Cardiac muscle cell (in vitro differentiated cells and primary cell): ENCODE measurements at regions not wholly inside any gene's neighbourhood (a gene's known extent, or its start where the extent isn't known, plus 50 kb on each side); places are given as distances from the start of the nearest gene placed in this dataset.
A peak's percentile ranks its signal among the peaks of the same experiment; 100 is the strongest.

Source experiments
- DNase-seq, 2 donors: peaks; one replicate each; pipeline versions ENCODE4 v3.0.0 to v3.0.0-alpha.2; 2010 to 2017; ENCODE audit warnings: low read depth in 1 of 2, low spot score in 1 of 2
- H3K27ac ChIP-seq: fragments of 200-600 bp; sonication (generic); 2 replicates; pipeline ENCODE4 v1.5.1; 2016
- H3K27me3 ChIP-seq: fragments of 200-600 bp; sonication (generic); 2 replicates; pipeline ENCODE4 v1.6.0; 2016; ENCODE audit warnings: control low read depth
- H3K36me3 ChIP-seq: fragments of 200-600 bp; sonication (generic); 2 replicates; pipeline ENCODE4 v1.5.1; 2016; ENCODE audit warnings: control low read depth
- H3K4me1 ChIP-seq: fragments of 200-600 bp; sonication (generic); 2 replicates; pipeline ENCODE4 v1.8.1; 2017; ENCODE audit warnings: low read depth, mild to moderate bottlenecking, mixed run types
- H3K4me3 ChIP-seq: fragments of 200-600 bp; sonication (generic); 2 replicates; pipeline ENCODE4 v1.5.1; 2016; ENCODE audit warnings: mild to moderate bottlenecking
- H3K9me3 ChIP-seq: fragments of 200-600 bp; sonication (generic); 2 replicates; pipeline ENCODE4 v1.5.1; 2017; ENCODE audit warnings: low read depth, mild to moderate bottlenecking, control low read depth
- TF ChIP-seq, protein P1 (sequence below): IDR thresholded peaks from 2 replicates; pipeline ENCODE4 v1.5.1; 2012; ENCODE audit warnings: low read depth, mild to moderate bottlenecking, low read length

DNA sequence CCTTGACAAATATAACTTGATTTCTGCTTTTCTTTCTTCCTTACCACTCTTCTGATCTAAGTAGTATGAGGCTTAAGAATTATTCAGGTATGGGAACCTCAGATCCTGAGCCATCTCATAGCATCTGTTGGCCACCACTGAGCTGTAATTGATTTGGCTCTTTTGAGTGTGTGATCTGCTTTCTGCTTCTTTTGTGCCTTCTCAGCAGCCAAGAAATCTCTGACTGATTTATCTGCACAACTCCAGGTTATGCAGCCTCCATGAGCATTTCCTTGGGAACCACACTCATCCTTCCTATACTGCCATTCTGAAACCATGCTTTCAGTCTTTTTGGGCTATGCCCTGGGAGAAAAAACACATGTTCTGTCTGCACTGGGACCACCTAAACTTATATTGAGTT lies 178.0 kb upstream of the FAM3C start:
- no peak for DNase-seq
- H3K27me3 ChIP-seq, result no peaks in the 10 kb centered on the region
- TF ChIP-seq, protein P1, sequence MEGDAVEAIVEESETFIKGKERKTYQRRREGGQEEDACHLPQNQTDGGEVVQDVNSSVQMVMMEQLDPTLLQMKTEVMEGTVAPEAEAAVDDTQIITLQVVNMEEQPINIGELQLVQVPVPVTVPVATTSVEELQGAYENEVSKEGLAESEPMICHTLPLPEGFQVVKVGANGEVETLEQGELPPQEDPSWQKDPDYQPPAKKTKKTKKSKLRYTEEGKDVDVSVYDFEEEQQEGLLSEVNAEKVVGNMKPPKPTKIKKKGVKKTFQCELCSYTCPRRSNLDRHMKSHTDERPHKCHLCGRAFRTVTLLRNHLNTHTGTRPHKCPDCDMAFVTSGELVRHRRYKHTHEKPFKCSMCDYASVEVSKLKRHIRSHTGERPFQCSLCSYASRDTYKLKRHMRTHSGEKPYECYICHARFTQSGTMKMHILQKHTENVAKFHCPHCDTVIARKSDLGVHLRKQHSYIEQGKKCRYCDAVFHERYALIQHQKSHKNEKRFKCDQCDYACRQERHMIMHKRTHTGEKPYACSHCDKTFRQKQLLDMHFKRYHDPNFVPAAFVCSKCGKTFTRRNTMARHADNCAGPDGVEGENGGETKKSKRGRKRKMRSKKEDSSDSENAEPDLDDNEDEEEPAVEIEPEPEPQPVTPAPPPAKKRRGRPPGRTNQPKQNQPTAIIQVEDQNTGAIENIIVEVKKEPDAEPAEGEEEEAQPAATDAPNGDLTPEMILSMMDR, result no peak
- H3K4me1 ChIP-seq, result peaks cover 4% of the 10 kb centered on the region
- no peaks in the 10 kb centered on the region for H3K9me3 ChIP-seq
- no peaks in the 10 kb centered on the region for H3K36me3 ChIP-seq
- no peak overlapping the region for H3K27ac ChIP-seq
- no peak overlapping the region for H3K4me3 ChIP-seq

DNA sequence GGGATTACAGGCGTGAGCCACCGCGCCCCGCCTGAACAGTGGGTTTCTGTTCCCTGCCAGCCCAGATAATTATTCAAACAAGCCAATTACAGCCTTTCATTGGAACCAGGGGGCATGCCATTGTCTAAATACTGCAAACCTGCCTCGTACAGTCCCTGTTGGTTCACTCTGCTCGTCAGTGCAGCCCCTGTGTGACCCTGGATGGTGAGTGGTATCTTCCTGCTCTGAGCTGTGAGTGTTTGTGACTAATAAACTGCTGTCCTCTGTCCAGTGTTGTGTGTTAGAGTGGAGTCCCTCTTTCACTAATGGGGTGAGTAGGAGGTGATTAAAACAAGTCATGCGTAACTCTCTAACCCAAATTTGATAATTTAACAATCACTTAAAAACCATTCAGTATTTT lies 176.5 kb upstream of the FAM3C start:
- H3K27ac ChIP-seq, result no peak overlapping the region
- no peaks in the 10 kb centered on the region for H3K36me3 ChIP-seq
- DNase-seq, result no peak
- H3K4me1 ChIP-seq, result peaks cover 4% of the 10 kb centered on the region
- H3K4me3 ChIP-seq, result no peak overlapping the region
- H3K9me3 ChIP-seq, result no peaks in the 10 kb centered on the region
- TF ChIP-seq, protein P1, result no peak
- no peaks in the 10 kb centered on the region for H3K27me3 ChIP-seq

DNA sequence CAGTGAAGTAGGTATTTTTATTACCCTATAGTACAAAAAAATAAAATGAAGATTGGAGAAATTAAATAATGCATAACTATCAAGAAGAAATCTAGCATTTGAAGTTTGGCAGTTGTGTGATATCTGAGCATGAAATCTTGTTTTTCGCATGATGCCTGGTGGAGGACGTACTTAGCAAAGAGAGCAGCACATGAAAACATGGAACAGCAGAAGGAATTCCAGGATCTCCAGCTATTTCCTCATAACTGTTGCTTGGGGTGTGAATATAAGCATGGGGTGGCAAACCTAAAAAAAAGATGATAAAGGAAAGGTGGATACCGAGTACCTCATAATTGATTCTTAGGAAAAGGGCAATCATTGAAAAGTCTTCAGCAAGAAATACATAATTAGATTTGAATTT lies 174.3 kb upstream of the FAM3C start:
- no peaks in the 10 kb centered on the region for H3K36me3 ChIP-seq
- no peaks in the 10 kb centered on the region for H3K9me3 ChIP-seq
- no peak overlapping the region for H3K4me3 ChIP-seq
- H3K27me3 ChIP-seq, result no peaks in the 10 kb centered on the region
- H3K4me1 ChIP-seq, result no peaks in the 10 kb centered on the region
- TF ChIP-seq, protein P1, result no peak
- DNase-seq, result no peak
- no peak overlapping the region for H3K27ac ChIP-seq

DNA sequence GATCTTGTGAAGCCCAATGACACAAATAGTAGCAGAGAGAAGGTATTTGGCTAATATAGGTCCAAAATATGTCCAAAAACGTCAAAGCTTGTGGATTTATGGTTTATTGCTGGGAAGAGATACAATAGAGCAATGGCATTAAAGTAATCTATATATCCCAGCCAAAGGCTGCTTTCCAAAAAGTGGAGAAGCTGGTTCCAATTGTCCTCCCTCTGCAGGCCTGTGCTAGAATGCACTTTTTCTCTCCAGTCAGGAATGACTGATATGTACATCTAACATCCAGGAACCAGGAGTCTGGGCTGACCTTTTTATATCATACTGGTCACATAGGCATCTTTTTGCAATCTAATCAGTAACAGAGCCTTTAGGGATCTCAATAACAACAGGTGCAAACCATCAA lies 167.1 kb upstream of the FAM3C start:
- Histone ChIP-seq H3K9me3 (no peaks in the 10 kb centered on the region), H3K36me3 (no peaks in the 10 kb centered on the region)
- DNase-seq, result no peak

DNA sequence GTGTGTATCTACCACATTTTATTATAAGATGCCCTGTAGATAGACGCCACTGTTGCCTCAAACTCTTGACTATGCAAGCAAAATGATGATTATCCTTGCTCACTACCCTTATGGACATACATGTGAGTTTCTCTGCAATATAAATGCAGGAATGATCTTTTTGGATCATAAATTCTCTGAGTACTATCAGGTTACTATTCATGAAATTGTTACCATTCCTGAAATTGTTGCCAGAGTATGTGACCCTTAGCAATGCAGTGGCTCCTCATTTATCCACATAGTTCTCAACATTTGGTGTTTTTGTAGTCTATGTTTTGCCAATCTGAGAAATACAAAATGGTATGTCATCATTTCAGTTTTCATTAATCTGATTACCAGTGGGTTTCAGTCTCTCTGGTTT lies 166.2 kb upstream of the FAM3C start:
- Histone ChIP-seq H3K27ac (no peak overlapping the region), H3K9me3 (no peaks in the 10 kb centered on the region), H3K36me3 (no peaks in the 10 kb centered on the region), H3K27me3 (no peaks in the 10 kb centered on the region), H3K4me1 (no peaks in the 10 kb centered on the region), H3K4me3 (no peak overlapping the region)
- TF ChIP-seq, protein P1, result no peak
- peak in 1 of 2 donors; percentile 14 for DNase-seq

More for the DNA sequence above, 167.1 kb upstream of the FAM3C start:
- no peak overlapping the region for H3K4me3 ChIP-seq
- no peaks in the 10 kb centered on the region for H3K4me1 ChIP-seq
- H3K27ac ChIP-seq, result no peak overlapping the region
- TF ChIP-seq, protein P1, result peak; percentile 25
- no peaks in the 10 kb centered on the region for H3K27me3 ChIP-seq

DNA sequence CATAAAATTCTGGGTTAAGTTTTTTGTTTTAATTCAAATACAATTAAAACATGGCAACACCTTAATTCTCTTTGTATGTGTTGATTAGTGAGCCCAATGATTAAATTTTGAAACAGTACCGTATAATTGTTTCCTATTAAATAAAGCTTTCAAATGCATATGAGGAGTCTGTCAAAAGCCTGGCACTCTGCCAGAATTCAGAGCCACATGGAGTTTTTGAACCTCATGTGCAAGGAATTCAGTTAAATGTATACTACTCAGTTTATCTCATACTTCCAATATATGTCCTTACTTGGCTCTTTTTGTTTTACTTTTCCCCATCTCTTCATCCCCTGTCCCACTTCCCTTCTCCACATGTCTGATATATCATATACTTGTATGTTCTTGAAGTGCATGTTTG lies 165.6 kb upstream of the FAM3C start:
- TF ChIP-seq, protein P1, result no peak
- no peak overlapping the region for H3K4me3 ChIP-seq
- no peaks in the 10 kb centered on the region for H3K9me3 ChIP-seq
- peak; percentile 20 to 21 for DNase-seq
- no peaks in the 10 kb centered on the region for H3K36me3 ChIP-seq
- no peaks in the 10 kb centered on the region for H3K4me1 ChIP-seq
- no peaks in the 10 kb centered on the region for H3K27me3 ChIP-seq
- no peak overlapping the region for H3K27ac ChIP-seq
